ENCODE measurements at regions not wholly inside any gene's neighbourhood (a gene's known extent, or its start where the extent isn't known, plus 50 kb on each side); places are given as distances from the start of the nearest gene placed in this dataset.
"Not testable (repeated sequence)": the region's sequence is repeated elsewhere in the genome, so short reads cannot be mapped to it uniquely, and the experiment has no call there.

- DNase-seq (ENCODE audit: low spot score): no peak
Measured at GRCh38 chr11:110874437-110875030, 162.3 kb upstream of the ARHGAP20 start.

GRCh38 chr11:110873975-110874374 lies 161.7 kb upstream of the ARHGAP20 start:
- DNase-seq (ENCODE audit: low spot score): no peak

GRCh38 chr11:110870816-110871522 lies 158.7 kb upstream of the ARHGAP20 start:
- no peak for DNase-seq (ENCODE audit: low spot score)

GRCh38 chr11:110867951-110868350 lies 155.7 kb upstream of the ARHGAP20 start:
- DNase-seq (ENCODE audit: low spot score): no peak

- DNase-seq (ENCODE audit: low spot score): no peak
Measured at GRCh38 chr11:110866081-110866480, 153.8 kb upstream of the ARHGAP20 start.

- no peak for DNase-seq (ENCODE audit: low spot score)
Measured at GRCh38 chr11:110862407-110862806, 150.2 kb upstream of the ARHGAP20 start.

- no peak for DNase-seq (ENCODE audit: low spot score)
Measured at GRCh38 chr11:110860461-110860860, 148.2 kb upstream of the ARHGAP20 start.

- DNase-seq (ENCODE audit: low spot score): no peak
Measured at GRCh38 chr11:110859998-110860397, 147.8 kb upstream of the ARHGAP20 start.

- no peak for DNase-seq (ENCODE audit: low spot score)
Measured at GRCh38 chr11:110859240-110859840, 147.1 kb upstream of the ARHGAP20 start.

GRCh38 chr11:110858547-110858921 lies 146.3 kb upstream of the ARHGAP20 start:
- no peak for DNase-seq (ENCODE audit: low spot score)

- no peak for DNase-seq (ENCODE audit: low spot score)
Measured at GRCh38 chr11:110857892-110858546, 145.8 kb upstream of the ARHGAP20 start.

GRCh38 chr11:110856996-110857812 lies 145.0 kb upstream of the ARHGAP20 start:
- no peak for DNase-seq (ENCODE audit: low spot score)

GRCh38 chr11:110856340-110856739 lies 144.1 kb upstream of the ARHGAP20 start:
- DNase-seq (ENCODE audit: low spot score): no peak

GRCh38 chr11:110855191-110855590 lies 143.0 kb upstream of the ARHGAP20 start:
- DNase-seq (ENCODE audit: low spot score): no peak

GRCh38 chr11:110852921-110853490 lies 140.8 kb upstream of the ARHGAP20 start:
- DNase-seq (ENCODE audit: low spot score): no peak

GRCh38 chr11:110850846-110851245 lies 138.6 kb upstream of the ARHGAP20 start:
- no peak for DNase-seq (ENCODE audit: low spot score)

- not testable (repeated sequence) for DNase-seq (ENCODE audit: low spot score)
Measured at GRCh38 chr11:110843053-110843452, 130.8 kb upstream of the ARHGAP20 start.

GRCh38 chr11:110838808-110839207 lies 126.6 kb upstream of the ARHGAP20 start:
- DNase-seq (ENCODE audit: low spot score): no peak

GRCh38 chr11:110837603-110838002 lies 125.4 kb upstream of the ARHGAP20 start:
- no peak for DNase-seq (ENCODE audit: low spot score)

GRCh38 chr11:110835106-110835505 lies 122.9 kb upstream of the ARHGAP20 start:
- DNase-seq (ENCODE audit: low spot score): no peak

- DNase-seq (ENCODE audit: low spot score): peak; percentile 4
Measured at GRCh38 chr11:110833033-110833484, 120.8 kb upstream of the ARHGAP20 start.

Measured in A172 (cell line).